ENCODE measurements at regions not wholly inside any gene's neighbourhood (a gene's known extent, or its start where the extent isn't known, plus 50 kb on each side); places are given as distances from the start of the nearest gene placed in this dataset.

GRCh38 chr3:152921351-152921750, 86.4 kb downstream of the P2RY1 start:
- TF ChIP-seq EZH2 (IDR thresholded peaks at IDR 0.05; ENCODE audit: low read depth, unreplicated experiment) (no peak), POLR2AphosphoS5 (IDR thresholded peaks at IDR 0.05; ENCODE audit: low read depth) (no peak), CTCF (conservative IDR thresholded peaks at IDR 0.05; ENCODE audit: low read depth in 2 of 2) (no peak)

All from GM23338 (cell line).